ENCODE measurements at regions not wholly inside any gene's neighbourhood (a gene's known extent, or its start where the extent isn't known, plus 50 kb on each side); places are given as distances from the start of the nearest gene placed in this dataset.

DNA sequence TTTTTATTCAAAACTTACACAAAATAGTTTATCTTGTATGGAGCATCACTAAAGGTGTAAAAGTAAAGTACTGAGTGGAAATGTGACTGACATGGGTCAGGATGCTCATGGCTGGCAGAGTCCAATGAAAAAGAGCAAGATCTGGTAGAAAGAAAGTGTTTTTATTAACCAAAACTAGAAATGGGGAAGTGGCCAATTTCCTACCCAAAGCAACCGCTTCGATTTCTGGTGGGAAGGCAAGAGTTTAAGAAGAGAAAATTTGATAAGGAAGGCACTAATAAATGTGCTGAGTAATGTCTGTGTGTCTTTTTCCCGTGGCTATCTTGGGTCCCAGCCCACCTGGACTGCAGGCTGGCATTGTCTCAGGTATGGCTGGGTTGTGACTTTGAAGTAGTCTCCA, 277.7 kb downstream of the ANKRD7 start:
- TF ChIP-seq, protein P1, sequence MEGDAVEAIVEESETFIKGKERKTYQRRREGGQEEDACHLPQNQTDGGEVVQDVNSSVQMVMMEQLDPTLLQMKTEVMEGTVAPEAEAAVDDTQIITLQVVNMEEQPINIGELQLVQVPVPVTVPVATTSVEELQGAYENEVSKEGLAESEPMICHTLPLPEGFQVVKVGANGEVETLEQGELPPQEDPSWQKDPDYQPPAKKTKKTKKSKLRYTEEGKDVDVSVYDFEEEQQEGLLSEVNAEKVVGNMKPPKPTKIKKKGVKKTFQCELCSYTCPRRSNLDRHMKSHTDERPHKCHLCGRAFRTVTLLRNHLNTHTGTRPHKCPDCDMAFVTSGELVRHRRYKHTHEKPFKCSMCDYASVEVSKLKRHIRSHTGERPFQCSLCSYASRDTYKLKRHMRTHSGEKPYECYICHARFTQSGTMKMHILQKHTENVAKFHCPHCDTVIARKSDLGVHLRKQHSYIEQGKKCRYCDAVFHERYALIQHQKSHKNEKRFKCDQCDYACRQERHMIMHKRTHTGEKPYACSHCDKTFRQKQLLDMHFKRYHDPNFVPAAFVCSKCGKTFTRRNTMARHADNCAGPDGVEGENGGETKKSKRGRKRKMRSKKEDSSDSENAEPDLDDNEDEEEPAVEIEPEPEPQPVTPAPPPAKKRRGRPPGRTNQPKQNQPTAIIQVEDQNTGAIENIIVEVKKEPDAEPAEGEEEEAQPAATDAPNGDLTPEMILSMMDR (IDR thresholded peaks at IDR 0.05; ENCODE audit: low read depth, low read length): no peak
- Histone ChIP-seq H3K36me3 (no peaks in the 10 kb centered on the region), H3K4me1 (ENCODE audit: low read depth) (no peaks in the 10 kb centered on the region), H3K4me3 (no peak overlapping the region), H3K9me3 (ENCODE audit: low read depth) (no peaks in the 10 kb centered on the region), H3K27me3 (no peaks in the 10 kb centered on the region), H3K27ac (no peak overlapping the region)
- DNase-seq (ENCODE audit: low read depth in 1 of 2, low spot score in 1 of 2): no peak

DNA sequence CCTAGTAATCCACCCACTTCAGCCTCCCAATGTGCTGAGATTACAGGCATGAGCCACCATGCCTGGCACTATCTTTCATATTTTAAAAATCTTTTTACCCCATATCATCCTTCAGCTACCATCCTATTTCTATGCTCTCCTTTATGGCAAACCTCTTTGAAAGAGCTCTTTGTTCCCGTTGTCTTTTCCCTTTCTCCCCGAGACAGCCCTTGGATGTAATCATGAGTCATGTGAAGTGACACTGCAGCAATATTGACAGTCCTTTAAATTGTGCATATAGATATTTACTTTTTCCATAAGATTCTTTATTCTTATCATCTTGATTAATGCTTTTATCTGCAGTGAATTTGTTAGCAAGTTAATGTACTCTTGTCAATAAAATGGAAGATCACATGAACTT, 286.6 kb downstream of the ANKRD7 start:
- no peak for DNase-seq (ENCODE audit: low read depth in 1 of 2, low spot score in 1 of 2)
- Histone ChIP-seq H3K27me3 (no peaks in the 10 kb centered on the region), H3K4me3 (no peak overlapping the region), H3K36me3 (no peaks in the 10 kb centered on the region), H3K27ac (no peak overlapping the region), H3K4me1 (ENCODE audit: low read depth) (no peaks in the 10 kb centered on the region), H3K9me3 (ENCODE audit: low read depth) (no peaks in the 10 kb centered on the region)
- TF ChIP-seq, protein P1 (IDR thresholded peaks at IDR 0.05; ENCODE audit: low read depth, low read length): no peak

DNA sequence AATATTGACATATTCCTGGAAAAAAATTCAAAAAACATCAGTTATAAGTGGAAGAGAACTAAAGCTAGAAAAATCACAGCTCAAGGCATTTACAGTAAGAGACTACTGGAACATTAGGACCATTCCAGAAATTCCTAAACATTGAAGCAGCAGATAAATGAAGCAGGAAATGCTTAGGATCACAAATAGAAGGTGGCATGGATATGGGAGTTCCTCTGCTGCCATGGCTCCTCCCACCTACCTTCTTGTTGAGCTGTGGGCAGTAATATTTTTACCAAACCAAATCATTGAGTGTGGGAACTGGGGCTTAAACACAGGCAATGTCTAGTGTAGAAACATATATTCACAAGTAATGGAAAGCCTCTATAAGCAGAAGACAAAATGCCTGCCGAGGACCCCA, 292.8 kb downstream of the ANKRD7 start:
- peak in 1 of 2 donors; percentile 11 for DNase-seq (ENCODE audit: low read depth in 1 of 2, low spot score in 1 of 2)
- Histone ChIP-seq H3K36me3 (no peaks in the 10 kb centered on the region), H3K4me3 (no peak overlapping the region), H3K4me1 (ENCODE audit: low read depth) (peaks cover 5% of the 10 kb centered on the region), H3K9me3 (ENCODE audit: low read depth) (no peaks in the 10 kb centered on the region), H3K27ac (no peak overlapping the region), H3K27me3 (no peaks in the 10 kb centered on the region)
- TF ChIP-seq, protein P1 (IDR thresholded peaks at IDR 0.05; ENCODE audit: low read depth, low read length): no peak

DNA sequence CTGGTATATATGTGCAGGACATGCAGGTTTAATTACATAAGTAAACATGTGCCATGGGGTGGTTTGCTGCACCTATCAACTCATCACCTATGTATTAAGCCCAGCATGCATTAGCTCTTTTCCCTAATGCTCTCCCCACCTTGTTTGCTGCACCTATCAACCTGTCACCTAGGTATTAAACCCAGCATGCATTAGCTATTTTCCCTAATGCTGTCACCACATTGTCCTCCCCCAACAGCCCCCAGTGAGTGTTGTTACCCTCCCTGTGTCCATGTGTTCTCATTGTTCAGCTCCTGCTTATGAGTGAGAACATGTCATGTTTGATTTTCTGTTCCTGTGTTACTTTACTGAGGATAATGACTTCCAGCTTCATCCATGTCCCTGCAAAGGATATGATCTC, 300.5 kb downstream of the ANKRD7 start:
- no peaks in the 10 kb centered on the region for H3K9me3 ChIP-seq (ENCODE audit: low read depth)
- TF ChIP-seq, protein P1 (IDR thresholded peaks at IDR 0.05; ENCODE audit: low read depth, low read length): no peak

DNA sequence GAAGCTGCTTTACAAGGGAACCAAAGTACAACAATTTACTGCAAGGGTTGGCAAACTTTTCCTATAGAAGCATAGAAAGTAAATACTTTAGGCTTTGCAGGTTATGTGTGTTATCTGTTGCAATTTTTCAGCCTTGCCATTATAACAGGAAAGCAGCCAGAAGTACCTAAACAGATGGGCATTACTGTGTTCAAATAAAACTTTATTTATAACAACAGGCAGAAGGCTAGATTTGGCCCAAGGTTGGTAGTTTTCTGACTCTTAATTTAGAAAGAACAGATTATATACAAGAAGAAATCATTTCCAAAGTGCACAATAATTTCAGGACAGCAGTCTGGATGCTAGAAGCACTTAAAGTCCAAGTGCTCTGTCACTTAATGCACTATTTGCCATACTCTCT, 307.1 kb downstream of the ANKRD7 start:
- no peaks in the 10 kb centered on the region for H3K36me3 ChIP-seq
- H3K4me3 ChIP-seq: no peak overlapping the region
- TF ChIP-seq, protein P1 (IDR thresholded peaks at IDR 0.05; ENCODE audit: low read depth, low read length): no peak
- no peak overlapping the region for H3K27ac ChIP-seq
- H3K4me1 ChIP-seq (ENCODE audit: low read depth): no peaks in the 10 kb centered on the region
- H3K27me3 ChIP-seq: no peaks in the 10 kb centered on the region
- no peak for DNase-seq (ENCODE audit: low read depth in 1 of 2, low spot score in 1 of 2)
- no peaks in the 10 kb centered on the region for H3K9me3 ChIP-seq (ENCODE audit: low read depth)

More for the DNA sequence above, 300.5 kb downstream of the ANKRD7 start:
- Histone ChIP-seq H3K27ac (no peak overlapping the region), H3K27me3 (no peaks in the 10 kb centered on the region), H3K36me3 (no peaks in the 10 kb centered on the region), H3K4me1 (ENCODE audit: low read depth) (no peaks in the 10 kb centered on the region), H3K4me3 (no peak overlapping the region)
- DNase-seq (ENCODE audit: low read depth in 1 of 2, low spot score in 1 of 2): no peak

DNA sequence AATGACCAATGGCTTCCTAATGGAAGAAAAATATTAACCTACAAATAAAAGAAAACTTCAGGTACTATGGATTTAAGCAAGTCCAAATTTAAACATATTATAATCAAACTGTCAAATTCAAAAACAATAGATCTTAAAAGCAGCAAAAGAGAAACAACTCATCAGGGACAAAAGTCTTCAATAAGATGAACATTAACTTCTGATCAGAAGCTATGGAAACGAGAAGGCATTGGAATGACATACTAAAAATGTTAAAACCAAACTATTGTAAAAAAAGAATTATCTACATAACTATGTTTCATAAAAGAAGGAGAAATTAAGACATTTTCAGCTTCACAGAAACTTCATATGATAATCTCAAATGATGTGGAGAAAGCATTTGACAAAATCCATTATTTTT, 334.7 kb downstream of the ANKRD7 start:
- TF ChIP-seq, protein P1 (IDR thresholded peaks at IDR 0.05; ENCODE audit: low read depth, low read length): no peak
- Histone ChIP-seq H3K27me3 (no peaks in the 10 kb centered on the region), H3K4me1 (ENCODE audit: low read depth) (no peaks in the 10 kb centered on the region), H3K36me3 (no peaks in the 10 kb centered on the region), H3K4me3 (no peak overlapping the region), H3K9me3 (ENCODE audit: low read depth) (no peaks in the 10 kb centered on the region), H3K27ac (no peak overlapping the region)
- no peak for DNase-seq (ENCODE audit: low read depth in 1 of 2, low spot score in 1 of 2)

Data from cardiac muscle cell (in vitro differentiated cells and primary cell).